ENCODE measurements at regions not wholly inside any gene's neighbourhood (a gene's known extent, or its start where the extent isn't known, plus 50 kb on each side); places are given as distances from the start of the nearest gene placed in this dataset.

- Histone ChIP-seq H3K79me2 (ENCODE audit: insufficient read depth, low read length) (no peaks in the 10 kb centered on the region), H3K9me3 (ENCODE audit: insufficient read depth, low read depth, low read length) (no peaks in the 10 kb centered on the region), H3K4me1 (ENCODE audit: insufficient read depth, low read length, poor library complexity, severe bottlenecking) (no peaks in the 10 kb centered on the region), H3F3A (ENCODE audit: low read depth) (no peaks in the 10 kb centered on the region), H4K20me1 (ENCODE audit: insufficient read depth, low read length, poor library complexity, severe bottlenecking) (no peaks in the 10 kb centered on the region), H2AFZ (ENCODE audit: low read length) (no peak overlapping the region), H3K27me3 (ENCODE audit: insufficient read depth, low read length, poor library complexity, severe bottlenecking) (no peaks in the 10 kb centered on the region), H3K9ac (ENCODE audit: low read depth, low read length, poor library complexity, severe bottlenecking) (no peak overlapping the region), H3K4me2 (ENCODE audit: low read depth, low read length, poor library complexity, severe bottlenecking) (no peak overlapping the region), H3K36me3 (ENCODE audit: insufficient read depth, low read length) (no peaks in the 10 kb centered on the region), H3K4me3 (ENCODE audit: low read length, poor library complexity, severe bottlenecking) (no peak overlapping the region), H3K9me2 (replicated peaks; ENCODE audit: low read depth, low read length) (no peaks in the 10 kb centered on the region)
- TF ChIP-seq EZH2phosphoT487 (IDR thresholded peaks at IDR 0.05; ENCODE audit: borderline replicate concordance) (no peak), CTCF (conservative IDR thresholded peaks at IDR 0.05; ENCODE audit: low read length) (no peak)
Measured at GRCh38 chr4:33193109-33193508, 2472.9 kb downstream of the PCDH7 start.

- H3K4me3 ChIP-seq (ENCODE audit: low read length, poor library complexity, severe bottlenecking): no peak overlapping the region
- no peaks in the 10 kb centered on the region for H3K27me3 ChIP-seq (ENCODE audit: insufficient read depth, low read length, poor library complexity, severe bottlenecking)
- H3K79me2 ChIP-seq (ENCODE audit: insufficient read depth, low read length): no peaks in the 10 kb centered on the region
- no peak overlapping the region for H3K9ac ChIP-seq (ENCODE audit: low read depth, low read length, poor library complexity, severe bottlenecking)
- H3K9me2 ChIP-seq (replicated peaks; ENCODE audit: low read depth, low read length): no peaks in the 10 kb centered on the region
- no peaks in the 10 kb centered on the region for H3K36me3 ChIP-seq (ENCODE audit: insufficient read depth, low read length)
- no peaks in the 10 kb centered on the region for H4K20me1 ChIP-seq (ENCODE audit: insufficient read depth, low read length, poor library complexity, severe bottlenecking)
- no peak overlapping the region for H2AFZ ChIP-seq (ENCODE audit: low read length)
- H3F3A ChIP-seq (ENCODE audit: low read depth): no peaks in the 10 kb centered on the region
- no peaks in the 10 kb centered on the region for H3K9me3 ChIP-seq (ENCODE audit: insufficient read depth, low read depth, low read length)
- TF ChIP-seq EZH2phosphoT487 (IDR thresholded peaks at IDR 0.05; ENCODE audit: borderline replicate concordance) (no peak), CTCF (conservative IDR thresholded peaks at IDR 0.05; ENCODE audit: low read length) (no peak)
- no peak overlapping the region for H3K4me2 ChIP-seq (ENCODE audit: low read depth, low read length, poor library complexity, severe bottlenecking)
- no peaks in the 10 kb centered on the region for H3K4me1 ChIP-seq (ENCODE audit: insufficient read depth, low read length, poor library complexity, severe bottlenecking)
Measured at GRCh38 chr4:33200377-33200776, 2480.2 kb downstream of the PCDH7 start.

- Histone ChIP-seq H2AFZ (ENCODE audit: low read length) (no peak overlapping the region), H3K79me2 (ENCODE audit: insufficient read depth, low read length) (no peaks in the 10 kb centered on the region), H3K9me3 (ENCODE audit: insufficient read depth, low read depth, low read length) (no peaks in the 10 kb centered on the region), H3K9me2 (replicated peaks; ENCODE audit: low read depth, low read length) (no peaks in the 10 kb centered on the region), H3K27me3 (ENCODE audit: insufficient read depth, low read length, poor library complexity, severe bottlenecking) (no peaks in the 10 kb centered on the region), H3K4me1 (ENCODE audit: insufficient read depth, low read length, poor library complexity, severe bottlenecking) (no peaks in the 10 kb centered on the region), H3F3A (ENCODE audit: low read depth) (no peaks in the 10 kb centered on the region), H3K4me3 (ENCODE audit: low read length, poor library complexity, severe bottlenecking) (no peak overlapping the region), H4K20me1 (ENCODE audit: insufficient read depth, low read length, poor library complexity, severe bottlenecking) (no peaks in the 10 kb centered on the region), H3K9ac (ENCODE audit: low read depth, low read length, poor library complexity, severe bottlenecking) (no peak overlapping the region), H3K36me3 (ENCODE audit: insufficient read depth, low read length) (no peaks in the 10 kb centered on the region), H3K4me2 (ENCODE audit: low read depth, low read length, poor library complexity, severe bottlenecking) (no peak overlapping the region)
- TF ChIP-seq EZH2phosphoT487 (IDR thresholded peaks at IDR 0.05; ENCODE audit: borderline replicate concordance) (no peak), CTCF (conservative IDR thresholded peaks at IDR 0.05; ENCODE audit: low read length) (no peak)
Measured at GRCh38 chr4:33218238-33218637, 2498.1 kb downstream of the PCDH7 start.

All from Loucy (cell line).